IPS DF 19.7 (cell line): ENCODE measurements at regions not wholly inside any gene's neighbourhood (a gene's known extent, or its start where the extent isn't known, plus 50 kb on each side); places are given as distances from the start of the nearest gene placed in this dataset.
"Not testable (repeated sequence)": the region's sequence is repeated elsewhere in the genome, so short reads cannot be mapped to it uniquely, and the experiment has no call there.

Source experiments
- DNase-seq: peaks from one replicate; pipeline ENCODE4 v3.0.0-alpha.2; 2013; ENCODE audit warnings: low read depth, low spot score

GRCh38 chr11:95442531-95443050 is 211.6 kb upstream of the SESN3 start:
- DNase-seq = no peak

GRCh38 chr11:95435628-95436353 is 204.8 kb upstream of the SESN3 start:
- DNase-seq = no peak

GRCh38 chr11:95435192-95435591 is 204.2 kb upstream of the SESN3 start:
- no peak for DNase-seq

- DNase-seq = no peak
Observed at GRCh38 chr11:95434489-95435057, 203.6 kb upstream of the SESN3 start.

GRCh38 chr11:95434009-95434408 is 203.0 kb upstream of the SESN3 start:
- DNase-seq = no peak

- DNase-seq = no peak
Observed at GRCh38 chr11:95432714-95433503, 201.9 kb upstream of the SESN3 start.

GRCh38 chr11:95429376-95429907 is 198.4 kb upstream of the SESN3 start:
- no peak for DNase-seq

- DNase-seq = no peak
Observed at GRCh38 chr11:95426823-95427462, 195.9 kb upstream of the SESN3 start.

- no peak for DNase-seq
Observed at GRCh38 chr11:95419915-95420314, 188.9 kb upstream of the SESN3 start.

GRCh38 chr11:95418916-95419315 is 187.9 kb upstream of the SESN3 start:
- no peak for DNase-seq

GRCh38 chr11:95417832-95418231 is 186.8 kb upstream of the SESN3 start:
- no peak for DNase-seq

- DNase-seq = no peak
Observed at GRCh38 chr11:95415837-95416304, 184.9 kb upstream of the SESN3 start.

- no peak for DNase-seq
Observed at GRCh38 chr11:95414217-95414616, 183.2 kb upstream of the SESN3 start.

GRCh38 chr11:95413761-95414160 is 182.8 kb upstream of the SESN3 start:
- DNase-seq = no peak

GRCh38 chr11:95413021-95413420 is 182.0 kb upstream of the SESN3 start:
- DNase-seq = no peak

- no peak for DNase-seq
Observed at GRCh38 chr11:95412074-95412473, 181.1 kb upstream of the SESN3 start.

GRCh38 chr11:95410707-95411106 is 179.7 kb upstream of the SESN3 start:
- not testable (repeated sequence) for DNase-seq

GRCh38 chr11:95406271-95406670 is 175.3 kb upstream of the SESN3 start:
- DNase-seq = no peak

- DNase-seq = no peak
Observed at GRCh38 chr11:95404370-95404769, 173.4 kb upstream of the SESN3 start.

- no peak for DNase-seq
Observed at GRCh38 chr11:95398437-95399112, 167.6 kb upstream of the SESN3 start.

- no peak for DNase-seq
Observed at GRCh38 chr11:95392644-95393043, 161.6 kb upstream of the SESN3 start.
